ENCODE measurements at regions not wholly inside any gene's neighbourhood (a gene's known extent, or its start where the extent isn't known, plus 50 kb on each side); places are given as distances from the start of the nearest gene placed in this dataset.

DNA sequence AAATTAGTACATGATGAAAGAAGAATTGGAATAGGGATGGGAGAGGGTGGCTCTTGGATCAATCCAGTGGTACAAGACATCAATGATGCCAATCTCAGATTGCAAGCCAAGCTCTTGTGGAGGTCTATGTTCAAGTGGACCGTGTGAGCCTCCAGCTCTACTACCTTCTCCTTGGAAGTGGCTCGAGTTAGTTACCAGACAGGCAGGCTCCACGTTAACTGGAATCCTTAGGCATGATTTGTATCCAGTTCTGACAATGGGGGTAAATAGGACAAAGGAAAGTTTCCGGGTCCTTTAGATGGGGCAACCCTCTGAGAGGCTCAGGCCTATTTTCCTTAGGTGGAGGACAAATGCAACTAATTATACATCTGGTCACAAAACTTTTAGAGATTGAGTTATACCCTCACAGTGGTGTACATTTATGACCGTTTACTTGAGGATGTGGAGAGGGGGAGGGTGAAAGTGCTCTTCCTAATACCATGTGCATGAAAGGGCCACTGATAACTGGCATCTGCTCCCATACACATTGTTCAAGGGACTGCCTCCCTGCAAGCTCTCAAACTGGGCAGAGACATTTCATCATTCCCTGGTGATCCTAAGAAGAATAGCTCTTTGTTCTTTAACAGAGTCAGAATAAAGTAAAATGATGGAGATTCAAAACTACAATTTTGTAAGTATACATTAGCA lies 180.2 kb downstream of the SOCS6 start:
- DNase-seq, result no peak

DNA sequence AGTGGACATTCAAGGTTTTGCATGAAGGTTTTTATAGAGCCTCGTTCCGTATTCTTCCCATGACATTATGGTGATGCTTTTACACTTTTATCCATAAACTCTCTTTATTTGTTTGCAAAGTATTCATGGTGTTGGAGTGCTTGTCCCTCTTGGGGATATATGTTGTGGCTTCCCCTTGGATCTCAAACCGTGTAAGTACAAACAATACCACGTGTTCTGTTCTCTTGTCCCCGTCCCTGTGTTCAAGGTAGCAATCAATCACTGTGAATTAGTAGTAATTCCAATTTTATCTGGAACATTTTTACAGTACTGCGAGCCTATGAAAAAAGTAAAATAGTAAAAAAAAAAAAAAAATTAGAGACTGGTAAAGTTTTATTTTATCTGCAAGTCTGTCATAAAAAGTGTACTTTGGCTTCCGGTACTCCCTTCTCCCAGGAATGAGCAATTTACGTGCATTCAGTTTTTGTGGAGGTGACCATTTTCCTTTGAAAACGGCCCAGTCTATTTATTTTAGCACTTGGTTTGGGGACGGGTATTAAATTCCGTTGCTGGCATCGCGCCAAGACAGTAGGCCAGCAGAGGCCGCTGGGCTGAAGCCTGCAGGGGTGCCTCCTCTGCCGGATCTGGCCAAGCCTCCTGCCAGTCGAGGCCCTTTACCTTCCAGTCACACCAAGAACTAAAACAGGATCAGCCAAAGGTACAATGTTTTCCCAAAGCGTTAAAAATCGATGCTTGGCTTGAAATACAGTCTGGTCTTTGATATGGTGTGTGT lies 175.7 kb downstream of the SOCS6 start:
- peak; percentile 14 for DNase-seq

DNA sequence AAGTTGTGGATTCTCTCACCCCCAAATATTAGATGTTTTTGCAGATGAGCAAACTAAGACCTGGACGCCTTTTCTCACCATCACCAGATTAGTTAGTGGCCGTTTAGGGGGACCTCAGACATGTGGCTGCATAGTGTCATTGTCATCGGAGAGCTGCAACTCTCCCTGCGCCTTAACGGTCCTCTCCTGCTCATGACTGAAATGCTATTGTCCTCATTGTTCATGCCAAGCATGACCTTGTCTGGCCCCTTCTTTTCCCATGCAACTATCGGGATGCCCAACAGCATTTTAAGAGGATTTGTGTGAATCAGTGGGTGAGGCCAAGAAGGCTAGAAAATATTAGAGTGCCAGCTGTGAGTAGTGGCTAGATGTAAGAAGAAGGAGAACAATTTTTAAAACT lies 174.2 kb downstream of the SOCS6 start:
- no peak for DNase-seq

DNA sequence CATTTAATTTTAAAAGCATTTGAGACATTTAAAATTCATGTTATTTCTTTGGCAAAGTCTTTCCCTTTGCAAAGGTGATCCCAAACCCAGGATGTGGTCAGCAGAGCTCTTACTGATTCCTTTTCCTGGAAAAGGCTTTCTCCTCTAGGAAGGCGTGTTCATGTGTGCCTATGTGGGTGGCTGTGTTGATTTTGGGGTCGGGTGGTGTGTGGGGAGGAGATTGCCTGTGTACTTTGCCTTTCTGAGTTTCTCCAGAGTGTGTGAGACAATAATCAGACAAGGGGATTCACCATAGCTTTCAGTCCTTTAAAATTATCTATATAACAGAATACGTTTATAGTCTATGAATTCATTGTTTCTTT lies 173.2 kb downstream of the SOCS6 start:
- no peak for DNase-seq

DNA sequence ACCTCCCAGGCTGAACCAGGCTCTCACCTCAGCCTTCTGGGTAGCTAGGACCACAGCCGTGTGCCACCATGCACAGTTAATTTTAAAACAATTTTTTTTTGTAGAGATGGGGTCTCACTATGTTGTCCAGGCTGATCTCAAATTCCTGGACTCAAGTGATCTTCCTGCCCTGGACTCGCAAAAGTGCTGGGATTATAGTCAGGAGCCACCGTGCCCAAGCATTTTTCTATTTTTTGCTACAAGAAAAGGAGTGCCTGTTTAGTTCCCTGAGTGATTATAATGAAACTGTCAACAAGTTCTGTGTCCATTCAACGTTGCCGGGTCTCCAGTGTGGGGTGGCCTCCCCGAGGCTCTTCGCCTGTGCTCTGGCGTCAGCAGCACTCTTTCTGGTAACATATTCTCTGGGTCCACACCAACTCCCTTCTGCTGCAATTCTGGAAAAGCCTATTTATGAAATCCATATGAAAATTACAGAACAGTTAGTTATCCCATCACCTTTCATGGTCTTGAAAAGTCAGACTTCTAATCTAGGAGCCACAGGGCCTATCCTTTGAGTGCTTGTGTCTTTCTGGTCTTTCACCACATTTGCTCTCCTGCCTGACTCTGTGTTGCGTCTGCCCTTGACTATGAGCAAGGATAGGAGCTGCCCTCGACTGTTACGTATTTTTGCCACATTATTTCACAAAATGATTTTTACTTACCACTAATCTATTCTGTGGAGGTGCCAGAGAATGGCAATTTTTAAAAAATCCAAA lies 172.7 kb downstream of the SOCS6 start:
- no peak for DNase-seq

DNA sequence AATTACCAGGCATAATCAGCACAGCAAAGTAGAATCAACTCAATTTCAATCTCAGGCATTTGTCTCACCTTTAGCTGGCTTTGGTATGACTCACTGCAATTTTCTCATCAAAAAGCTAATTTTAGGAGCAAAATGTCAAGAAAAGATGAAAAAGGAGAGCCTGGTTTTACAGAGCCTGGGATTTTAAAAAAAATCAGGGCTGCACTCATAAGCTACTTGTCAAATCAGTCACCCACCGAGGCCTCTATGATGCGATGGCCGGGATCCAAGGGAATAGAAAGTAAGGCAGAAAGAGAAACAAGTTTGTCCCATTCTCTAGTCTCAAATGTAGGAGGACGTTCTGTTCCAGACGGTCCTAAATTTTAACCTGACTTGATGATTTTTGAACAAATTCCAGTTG lies 170.9 kb downstream of the SOCS6 start:
- no peak for DNase-seq

DNA sequence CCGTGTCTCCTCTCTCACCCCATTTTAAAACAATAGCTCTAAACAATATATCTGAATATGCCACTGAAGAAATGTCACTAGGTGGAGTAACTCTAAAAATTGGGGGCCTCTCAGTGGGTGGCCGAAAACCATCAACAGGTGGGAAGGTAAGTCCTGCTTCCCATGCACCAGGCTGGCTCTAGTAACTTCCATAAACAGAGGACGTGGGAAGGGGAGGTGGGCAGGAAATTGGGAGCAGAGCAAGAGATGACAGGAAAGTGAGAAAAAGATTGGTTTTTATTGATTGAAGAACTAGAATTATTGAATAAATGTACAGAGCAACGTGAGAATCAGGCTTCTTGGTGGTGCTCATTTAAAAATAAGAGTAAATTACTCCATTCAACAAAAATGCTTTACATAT lies 170.4 kb downstream of the SOCS6 start:
- DNase-seq, result no peak

DNA sequence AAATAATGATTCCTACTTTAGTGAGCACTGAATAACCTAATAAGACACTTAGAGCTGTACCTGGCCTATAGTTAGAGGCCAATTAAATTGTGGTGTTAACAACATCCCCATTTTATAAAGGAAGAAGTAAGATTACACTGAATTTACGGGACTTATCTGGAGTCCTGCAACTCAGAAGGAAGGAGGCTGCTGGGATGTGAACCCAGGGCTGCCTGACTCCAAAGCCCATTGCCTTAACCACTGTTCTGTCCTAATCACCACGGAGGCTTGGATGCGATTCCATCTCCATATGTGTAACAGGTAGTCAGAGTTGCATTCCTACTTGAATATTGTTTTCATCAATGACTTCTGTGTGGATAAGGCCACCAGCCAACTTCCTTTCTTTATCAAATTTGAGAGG lies 168.9 kb downstream of the SOCS6 start:
- DNase-seq, result no peak

DNA sequence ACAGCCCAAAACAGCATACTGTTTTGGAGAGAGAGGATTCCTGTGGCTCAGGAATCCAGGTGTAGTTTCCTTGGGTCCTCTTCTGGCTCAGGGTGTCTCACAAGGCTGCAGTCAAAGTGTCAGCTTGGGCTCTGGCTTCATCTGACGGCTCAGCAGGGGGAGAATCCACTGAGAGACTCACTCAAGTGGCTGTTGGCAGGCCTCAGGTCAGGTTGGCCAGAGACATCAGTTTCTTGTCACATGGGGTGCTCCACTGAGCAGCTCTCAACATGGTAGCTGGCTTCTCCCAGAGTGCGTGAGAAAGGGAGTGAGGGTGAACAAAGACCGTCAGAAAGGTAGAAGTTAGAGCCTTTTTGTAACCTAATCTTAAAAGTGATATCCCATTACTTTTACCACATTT lies 168.4 kb downstream of the SOCS6 start:
- no peak for DNase-seq

DNA sequence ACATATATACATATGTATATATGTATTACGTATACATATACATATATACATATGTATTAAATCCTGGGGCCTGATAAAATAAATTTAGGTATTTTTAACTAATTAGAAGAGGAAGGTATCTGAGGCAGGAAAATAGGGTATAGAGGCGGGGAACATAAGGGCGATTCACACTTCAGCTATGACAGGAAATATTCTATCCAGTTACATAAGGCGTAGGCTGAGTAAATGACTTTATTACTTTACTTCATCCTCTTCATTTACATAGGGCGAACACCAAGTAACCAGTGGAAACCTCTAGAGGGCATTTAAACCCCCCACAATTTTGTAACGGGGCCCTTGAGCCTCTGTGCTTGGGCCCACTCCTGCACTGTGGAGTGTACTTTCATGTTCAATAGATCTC lies 167.5 kb downstream of the SOCS6 start:
- DNase-seq, result no peak

DNA sequence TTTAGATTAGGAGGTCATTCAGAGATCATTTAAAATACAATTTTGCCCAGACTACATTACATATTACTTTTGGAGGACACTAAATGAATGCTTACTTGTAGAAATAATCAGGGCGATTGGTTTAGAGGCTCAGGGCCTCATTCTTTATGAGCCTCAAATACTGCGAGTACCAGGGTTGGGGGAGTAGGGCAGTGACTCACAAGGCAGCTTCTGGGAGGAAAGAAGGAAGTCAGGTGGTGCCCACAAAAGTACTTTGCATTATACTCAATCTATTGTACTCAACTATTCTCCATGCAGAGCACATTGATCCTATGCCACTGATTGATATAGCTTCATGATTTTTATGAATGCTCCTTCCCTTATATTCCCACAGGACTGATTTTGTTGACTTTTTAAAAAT lies 166.9 kb downstream of the SOCS6 start:
- no peak for DNase-seq

DNA sequence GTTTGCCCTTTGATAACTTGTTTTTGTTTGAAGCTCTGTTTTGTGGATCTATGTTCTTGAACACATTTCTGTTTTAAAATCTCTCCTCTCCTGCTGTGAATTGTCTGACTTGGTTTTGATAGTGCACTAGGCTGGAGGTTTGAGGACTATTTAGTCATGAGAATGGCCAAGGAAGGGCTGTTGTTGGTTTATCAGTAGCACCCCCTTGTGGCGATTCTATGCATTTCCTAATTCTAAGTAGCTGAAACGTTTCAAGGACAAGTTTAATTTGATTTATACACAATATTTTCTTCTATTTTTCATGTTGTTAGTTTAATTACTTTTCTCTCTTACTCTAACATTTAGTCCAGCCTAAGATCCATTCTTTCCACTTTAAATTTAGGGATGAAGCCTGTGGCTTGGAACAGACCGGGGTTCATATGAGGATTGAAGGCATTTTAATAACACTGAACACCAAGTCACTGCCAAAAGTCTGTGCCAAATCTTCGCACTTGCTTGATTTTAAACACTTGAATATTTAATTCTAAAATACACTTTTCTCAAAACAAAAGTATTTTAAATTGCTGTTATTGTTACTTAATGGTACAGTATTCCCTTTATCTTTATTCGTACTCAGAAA lies 166.0 kb downstream of the SOCS6 start:
- DNase-seq, result peak; percentile 41

DNA sequence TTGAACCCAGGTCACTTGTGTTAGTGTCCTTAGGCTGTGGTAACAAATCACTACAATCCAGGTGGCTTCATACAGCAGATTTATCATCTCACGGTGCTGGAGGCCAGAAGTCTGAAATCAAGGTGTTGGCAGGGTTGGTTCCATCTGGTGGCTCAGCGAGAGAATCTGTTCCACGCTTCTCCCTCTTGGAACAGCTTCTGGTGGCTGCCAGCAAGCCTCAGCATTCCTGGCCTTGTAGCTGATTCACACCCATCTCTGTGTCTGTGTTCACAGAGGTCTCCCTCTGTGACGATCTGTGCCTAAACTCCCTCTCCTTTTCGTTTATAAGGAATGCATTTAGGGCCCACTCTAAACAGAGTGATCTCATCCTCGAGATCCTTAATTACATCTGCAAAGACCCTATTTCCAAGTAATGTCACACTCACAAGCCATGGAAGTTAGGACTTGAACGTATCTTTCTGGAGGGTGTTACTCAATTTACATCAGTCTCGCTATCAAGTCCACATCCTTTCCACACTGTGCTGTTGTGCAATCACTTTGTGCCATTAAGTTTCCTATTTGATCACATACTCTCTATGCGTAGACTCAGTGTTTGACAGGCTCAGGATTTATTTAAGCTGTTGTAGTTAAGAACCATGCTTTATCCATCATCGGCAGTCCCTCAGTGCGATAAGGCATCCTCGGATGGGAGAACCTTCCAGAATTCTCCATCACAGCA lies 164.4 kb downstream of the SOCS6 start:
- no peak for DNase-seq

DNA sequence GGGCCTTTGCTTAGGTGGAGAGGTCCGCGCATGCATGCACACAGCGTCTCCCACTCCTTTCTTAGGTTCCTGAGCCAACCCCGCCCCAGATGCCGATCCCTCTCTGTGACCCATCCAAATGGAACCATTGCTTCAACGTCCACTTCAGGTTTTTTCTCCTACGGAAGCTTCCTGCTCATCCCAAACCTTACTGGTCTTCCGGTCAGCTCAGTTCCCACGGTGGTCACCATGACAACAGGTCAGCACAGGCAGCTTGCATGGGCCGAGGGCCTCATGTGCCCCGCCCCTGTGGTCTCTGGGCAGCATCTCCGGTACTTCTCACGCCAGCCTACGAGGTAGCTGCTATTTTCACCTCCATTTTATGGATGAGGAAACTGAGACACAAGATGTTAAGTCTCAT lies 163.7 kb downstream of the SOCS6 start:
- DNase-seq, result no peak

DNA sequence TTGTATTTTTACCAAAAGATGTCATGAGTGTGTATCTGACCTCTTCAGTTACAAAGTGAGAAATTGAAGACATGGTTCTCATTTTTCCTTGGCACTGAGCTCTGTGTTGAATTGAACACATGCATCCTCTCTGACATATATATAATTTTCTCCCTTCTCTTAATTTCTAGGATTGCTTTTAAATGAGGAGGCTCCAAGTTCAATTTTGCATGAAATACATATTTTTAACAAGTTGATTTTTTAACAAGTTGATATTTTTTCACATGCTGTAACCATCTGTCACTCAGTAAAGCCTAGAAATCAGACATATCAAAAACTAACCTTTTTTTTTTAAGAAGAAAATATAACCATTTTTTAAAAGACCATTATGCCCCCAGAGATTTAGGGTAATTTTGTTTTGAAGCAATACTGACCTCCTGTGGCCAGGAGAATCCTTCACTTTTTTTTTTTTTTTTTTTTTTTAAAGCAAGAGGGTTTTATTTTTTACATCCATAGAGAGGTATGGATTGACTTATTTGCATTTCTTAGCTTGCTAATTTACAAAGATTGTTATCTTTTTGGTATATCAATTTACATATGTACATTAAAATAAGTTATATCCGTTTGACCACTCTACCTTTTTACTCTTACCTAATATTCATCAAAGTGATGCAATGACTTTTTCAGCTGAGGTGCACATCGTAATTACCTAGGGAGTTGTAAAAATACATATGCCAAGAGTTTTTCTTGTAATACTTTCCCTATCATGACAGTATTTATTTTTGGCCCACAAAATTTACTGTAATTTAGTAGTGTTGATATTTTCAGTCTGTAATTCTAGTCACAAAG lies 161.8 kb downstream of the SOCS6 start:
- DNase-seq, result no peak

DNA sequence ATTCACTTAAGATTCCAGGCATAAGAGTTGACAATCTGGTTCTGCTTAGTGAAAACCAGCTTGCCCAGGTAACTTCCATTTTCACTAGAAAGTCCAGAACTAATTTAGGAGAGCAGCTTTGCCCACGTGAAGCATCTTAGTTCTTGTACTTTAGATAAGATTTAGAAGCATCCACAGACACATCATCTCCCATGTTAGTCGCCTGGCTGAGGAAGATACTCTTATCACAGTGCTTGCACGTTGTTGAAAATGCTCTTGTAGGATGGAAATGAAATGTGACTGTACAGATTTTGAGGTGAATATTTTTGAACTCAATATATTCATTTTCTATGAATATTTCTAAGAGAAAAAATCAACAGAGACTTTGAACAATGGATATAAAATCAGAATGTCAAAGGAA lies 159.7 kb downstream of the SOCS6 start:
- no peak for DNase-seq

DNA sequence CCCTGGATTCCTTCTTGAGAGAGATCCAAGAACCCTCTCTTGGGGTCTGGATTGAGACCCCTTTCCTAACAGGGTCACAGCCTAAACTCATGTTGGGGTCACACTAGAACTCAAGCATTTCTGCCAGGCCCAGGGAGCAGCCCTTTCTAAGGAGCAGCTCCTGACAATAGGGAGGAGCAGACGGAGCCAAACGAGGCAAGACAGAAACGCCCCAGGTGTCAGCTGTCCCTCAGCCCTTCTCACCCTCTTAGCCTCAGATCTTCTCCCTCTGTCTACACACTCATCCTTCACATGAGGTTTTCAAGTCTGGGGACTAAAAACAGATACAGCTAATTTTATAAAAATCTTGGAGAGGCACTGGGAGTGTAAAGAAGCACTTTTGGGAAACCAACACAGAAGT lies 157.2 kb downstream of the SOCS6 start:
- DNase-seq, result no peak

DNA sequence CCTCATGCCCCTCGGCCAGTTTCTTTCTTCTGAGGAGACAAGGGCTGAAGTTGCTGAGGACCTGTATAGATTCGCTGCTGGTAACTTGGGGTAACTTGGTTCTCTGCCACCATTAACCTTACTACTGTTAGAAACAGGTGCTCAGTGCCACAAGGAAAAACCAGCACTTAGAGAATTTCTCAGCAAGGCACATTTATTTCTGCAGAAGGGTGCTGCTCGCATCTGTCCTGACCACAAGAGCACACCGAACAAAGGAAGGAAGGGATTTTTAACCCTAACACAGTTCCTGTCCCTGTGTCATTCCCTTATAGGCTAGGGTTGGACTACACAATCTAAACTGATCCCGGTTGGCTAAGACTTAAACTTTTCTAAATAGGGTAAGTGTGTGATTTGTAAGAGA lies 154.1 kb downstream of the SOCS6 start:
- DNase-seq, result no peak

DNA sequence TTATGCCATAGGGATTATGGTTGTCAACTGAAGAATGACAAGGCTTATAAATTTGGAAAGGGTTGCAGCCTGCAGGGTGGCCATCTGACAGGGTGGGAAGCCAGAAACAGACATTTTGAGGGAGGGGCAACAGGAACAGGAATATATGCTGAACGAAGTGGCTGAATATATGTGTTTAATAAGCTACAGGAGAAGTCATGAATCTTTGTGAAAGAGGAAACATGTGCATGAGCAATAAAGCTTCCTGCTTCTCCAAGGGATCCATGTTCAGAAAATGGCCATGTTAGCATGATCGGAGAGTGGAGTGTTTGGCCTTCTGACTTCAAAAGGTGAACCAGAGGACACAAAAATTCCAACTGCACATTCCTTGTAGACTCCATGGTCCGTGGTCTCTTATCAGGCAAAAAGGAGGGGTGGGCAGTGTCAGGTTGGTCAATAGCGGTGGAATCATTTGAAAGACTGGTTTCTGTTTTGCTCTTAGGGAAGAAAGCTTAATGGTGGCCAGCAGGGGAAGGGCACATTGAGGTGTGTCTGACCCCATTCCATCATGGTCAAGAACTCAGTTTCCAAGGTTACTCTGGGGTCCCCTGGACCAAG lies 144.1 kb downstream of the SOCS6 start:
- DNase-seq, result no peak

DNA sequence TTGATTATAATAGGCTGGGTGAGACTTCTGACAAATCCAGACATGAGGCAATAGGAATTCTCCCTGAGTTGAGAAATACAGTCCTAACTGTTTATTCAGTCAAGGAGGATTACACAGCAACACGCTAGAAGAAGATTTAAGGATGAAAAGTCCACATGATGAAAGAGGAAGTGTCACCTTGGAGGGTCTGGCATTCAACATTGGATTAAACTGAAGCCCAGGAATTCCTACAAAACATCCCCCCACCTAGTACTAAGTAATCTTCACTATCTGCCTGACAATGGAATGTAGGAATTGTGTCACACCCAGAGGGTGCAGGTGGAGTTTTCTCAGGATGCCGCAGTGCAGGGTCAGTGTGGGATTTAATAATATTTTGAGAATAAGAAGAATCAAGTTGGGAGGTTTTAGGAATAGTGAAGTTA lies 142.4 kb downstream of the SOCS6 start:
- no peak for DNase-seq

DNA sequence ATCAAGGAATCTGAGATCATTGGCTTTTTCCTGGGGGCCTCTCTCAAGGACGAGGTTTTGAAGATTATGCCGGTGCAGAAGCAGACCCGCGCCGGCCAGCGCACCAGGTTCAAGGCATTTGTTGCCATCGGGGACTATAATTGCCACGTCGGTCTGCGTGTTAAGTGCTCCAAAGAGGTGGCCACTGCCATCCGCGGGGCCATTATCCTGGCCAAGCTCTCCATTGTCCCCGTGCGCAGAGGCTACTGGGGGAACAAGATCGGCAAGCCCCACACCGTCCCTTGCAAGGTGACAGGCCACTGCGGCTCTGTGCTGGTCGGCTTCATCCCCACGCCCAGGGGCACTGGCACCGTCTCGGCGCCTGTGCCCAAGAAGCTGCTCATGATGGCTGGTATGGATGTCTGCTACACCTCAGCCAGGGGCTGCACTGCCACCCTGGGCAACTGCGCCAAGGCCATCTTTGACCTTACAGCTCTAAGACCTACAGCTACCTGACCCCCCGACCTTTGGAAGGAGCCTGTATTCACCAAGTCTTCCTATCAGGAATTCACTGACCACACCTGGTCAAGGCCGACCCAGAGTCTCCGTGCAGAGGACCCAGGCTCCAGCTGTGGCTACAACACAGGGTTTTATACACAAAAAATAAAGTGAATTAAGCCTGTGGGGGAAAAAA lies 141.8 kb downstream of the SOCS6 start:
- DNase-seq, result no peak

Data from CD4-positive, alpha-beta T cell treated with Interleukin-17A for 1 hour (primary cell).